ENCODE measurements at regions not wholly inside any gene's neighbourhood (a gene's known extent, or its start where the extent isn't known, plus 50 kb on each side); places are given as distances from the start of the nearest gene placed in this dataset.

GRCh38 chr13:30819136-30819888, 84.0 kb downstream of the ALOX5AP start:
- TF ChIP-seq CTCF (IDR thresholded peaks at IDR 0.05) = no peak
- TF ChIP-seq POLR2A (IDR thresholded peaks at IDR 0.05; ENCODE audit: low read length) = no peak
- TF ChIP-seq ELK1 (IDR thresholded peaks at IDR 0.05; ENCODE audit: low read depth, low read length) = no peak
- no peak for TF ChIP-seq CBX8 (IDR thresholded peaks at IDR 0.05)
- TF ChIP-seq HDAC2 (IDR thresholded peaks at IDR 0.05) = no peak
- TF ChIP-seq JUNB (IDR thresholded peaks at IDR 0.05) = no peak
- TF ChIP-seq MYC (IDR thresholded peaks at IDR 0.05; ENCODE audit: borderline replicate concordance, low read length) = no peak
- no peak for TF ChIP-seq EP300 (IDR thresholded peaks at IDR 0.05)

Measured in A549 (cell line).